Chondrocyte (in vitro differentiated cells): ENCODE measurements at regions not wholly inside any gene's neighbourhood (a gene's known extent, or its start where the extent isn't known, plus 50 kb on each side); places are given as distances from the start of the nearest gene placed in this dataset.
A peak's percentile ranks its signal among the peaks of the same experiment; 100 is the strongest.
"Not testable (repeated sequence)": the region's sequence is repeated elsewhere in the genome, so short reads cannot be mapped to it uniquely, and the experiment has no call there.

Experiments
- DNase-seq: peaks from one replicate; pipeline ENCODE4 v3.0.0; 2021; ENCODE audit warnings: mixed read lengths, low spot score
- H3K27ac Mint-ChIP-seq: one replicate; pipeline ENCODE4 v1.8.0; 2021; ENCODE audit warnings: mild to moderate bottlenecking, moderate library complexity, mixed read lengths; ENCODE audit not compliant: unreplicated experiment
- H3K27me3 Mint-ChIP-seq: 2 replicates; pipeline ENCODE4 v1.8.0; 2021; ENCODE audit warnings: low read depth, mixed read lengths
- H3K36me3 Mint-ChIP-seq: 2 replicates; pipeline ENCODE4 v1.8.0; 2021; ENCODE audit warnings: low read depth, mixed read lengths
- H3K4me1 Mint-ChIP-seq: 2 replicates; pipeline ENCODE4 v1.8.0; 2021; ENCODE audit warnings: low read depth, mild to moderate bottlenecking, mixed read lengths
- H3K4me3 Mint-ChIP-seq: one replicate; pipeline ENCODE4 v1.8.0; 2021; ENCODE audit warnings: mild to moderate bottlenecking, moderate library complexity, mixed read lengths; ENCODE audit not compliant: unreplicated experiment
- H3K9me3 Mint-ChIP-seq: 2 replicates; pipeline ENCODE4 v1.8.0; 2021; ENCODE audit warnings: low read depth, mixed read lengths
- TF ChIP-seq, protein P1 (sequence below): fragments of 200-600 bp; sonication (generic); IDR thresholded peaks from 2 replicates; pipeline ENCODE4 v1.5.0; 2021; ENCODE audit warnings: antibody characterized with exemption, mild to moderate bottlenecking, moderate library complexity

DNA sequence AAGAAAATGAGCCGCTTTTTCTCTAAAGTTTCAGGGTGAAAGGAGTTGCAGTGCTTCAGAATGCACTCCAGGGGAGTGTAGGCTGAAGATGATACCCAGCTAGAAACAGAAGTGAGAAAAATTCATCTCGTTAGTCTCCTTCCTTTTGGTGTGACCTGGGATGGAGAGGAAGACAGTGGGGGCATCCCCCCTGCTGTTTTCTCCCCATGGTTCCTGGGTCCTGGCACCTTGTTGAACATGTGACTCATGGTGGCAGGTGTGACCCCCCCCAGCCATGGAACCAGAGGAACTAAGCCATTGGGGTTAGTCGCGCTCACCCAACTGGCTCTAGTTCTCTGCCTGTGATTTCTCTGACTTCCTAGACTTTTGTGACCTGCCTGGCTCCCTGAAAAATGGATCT, 424.6 kb downstream of the CSNK1G3 start:
- TF ChIP-seq, protein P1, sequence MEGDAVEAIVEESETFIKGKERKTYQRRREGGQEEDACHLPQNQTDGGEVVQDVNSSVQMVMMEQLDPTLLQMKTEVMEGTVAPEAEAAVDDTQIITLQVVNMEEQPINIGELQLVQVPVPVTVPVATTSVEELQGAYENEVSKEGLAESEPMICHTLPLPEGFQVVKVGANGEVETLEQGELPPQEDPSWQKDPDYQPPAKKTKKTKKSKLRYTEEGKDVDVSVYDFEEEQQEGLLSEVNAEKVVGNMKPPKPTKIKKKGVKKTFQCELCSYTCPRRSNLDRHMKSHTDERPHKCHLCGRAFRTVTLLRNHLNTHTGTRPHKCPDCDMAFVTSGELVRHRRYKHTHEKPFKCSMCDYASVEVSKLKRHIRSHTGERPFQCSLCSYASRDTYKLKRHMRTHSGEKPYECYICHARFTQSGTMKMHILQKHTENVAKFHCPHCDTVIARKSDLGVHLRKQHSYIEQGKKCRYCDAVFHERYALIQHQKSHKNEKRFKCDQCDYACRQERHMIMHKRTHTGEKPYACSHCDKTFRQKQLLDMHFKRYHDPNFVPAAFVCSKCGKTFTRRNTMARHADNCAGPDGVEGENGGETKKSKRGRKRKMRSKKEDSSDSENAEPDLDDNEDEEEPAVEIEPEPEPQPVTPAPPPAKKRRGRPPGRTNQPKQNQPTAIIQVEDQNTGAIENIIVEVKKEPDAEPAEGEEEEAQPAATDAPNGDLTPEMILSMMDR, result no peak
- Mint-ChIP-seq H3K4me1 (peaks cover 9% of the 10 kb centered on the region), H3K36me3 (no peaks in the 10 kb centered on the region), H3K27me3 (no peaks in the 10 kb centered on the region), H3K4me3 (no peak overlapping the region), H3K9me3 (peaks cover 17% of the 10 kb centered on the region), H3K27ac (no peak overlapping the region)
- DNase-seq, result no peak

DNA sequence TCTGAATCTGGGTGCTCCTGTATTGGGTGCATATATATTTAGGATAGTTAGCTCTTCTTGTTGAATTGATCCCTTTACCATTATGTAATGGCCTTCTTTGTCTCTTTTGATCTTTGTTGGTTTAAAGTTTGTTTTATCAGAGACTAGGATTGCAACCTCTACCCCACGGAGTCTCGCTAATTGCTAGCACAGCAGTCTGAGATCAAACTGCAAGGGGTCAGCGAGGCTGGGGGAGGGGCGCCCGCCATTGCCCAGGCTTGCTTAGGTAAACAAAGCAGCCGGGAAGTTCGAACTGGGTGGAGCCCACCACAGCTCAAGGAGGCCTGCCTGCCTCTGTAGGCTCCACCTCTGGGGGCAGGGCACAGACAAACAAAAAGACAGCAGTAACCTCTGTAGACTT, 421.8 kb downstream of the CSNK1G3 start:
- not testable (repeated sequence) for H3K27ac Mint-ChIP-seq, H3K4me3 Mint-ChIP-seq, H3K36me3 Mint-ChIP-seq, H3K27me3 Mint-ChIP-seq, H3K4me1 Mint-ChIP-seq, DNase-seq
- peaks cover 14% of the 10 kb centered on the region for H3K9me3 Mint-ChIP-seq

DNA sequence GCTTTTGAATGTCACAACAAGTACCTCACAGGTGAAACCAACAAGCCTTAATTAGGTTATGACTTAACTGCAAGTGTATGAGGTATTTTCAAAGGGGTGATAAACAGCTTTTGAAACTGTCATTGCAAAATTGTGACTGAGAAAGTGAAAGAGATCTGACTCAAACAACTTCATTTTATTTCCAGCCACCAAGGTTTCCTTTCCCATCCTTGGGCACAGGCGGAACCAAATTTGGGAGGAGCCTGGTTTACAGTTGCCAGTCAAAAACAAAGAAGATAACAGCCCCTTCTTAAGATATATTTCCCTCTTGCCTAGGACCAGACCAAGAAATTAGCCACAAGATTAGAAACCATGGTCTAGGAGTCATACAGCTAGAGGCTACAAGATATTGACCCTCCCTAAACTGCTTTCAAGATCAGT, 417.1 kb downstream of the CSNK1G3 start:
- Mint-ChIP-seq H3K9me3 (peaks cover 2% of the 10 kb centered on the region), H3K36me3 (no peaks in the 10 kb centered on the region), H3K27ac (no peak overlapping the region), H3K4me3 (no peak overlapping the region), H3K27me3 (no peaks in the 10 kb centered on the region), H3K4me1 (no peaks in the 10 kb centered on the region)
- TF ChIP-seq, protein P1, result no peak
- DNase-seq, result no peak

DNA sequence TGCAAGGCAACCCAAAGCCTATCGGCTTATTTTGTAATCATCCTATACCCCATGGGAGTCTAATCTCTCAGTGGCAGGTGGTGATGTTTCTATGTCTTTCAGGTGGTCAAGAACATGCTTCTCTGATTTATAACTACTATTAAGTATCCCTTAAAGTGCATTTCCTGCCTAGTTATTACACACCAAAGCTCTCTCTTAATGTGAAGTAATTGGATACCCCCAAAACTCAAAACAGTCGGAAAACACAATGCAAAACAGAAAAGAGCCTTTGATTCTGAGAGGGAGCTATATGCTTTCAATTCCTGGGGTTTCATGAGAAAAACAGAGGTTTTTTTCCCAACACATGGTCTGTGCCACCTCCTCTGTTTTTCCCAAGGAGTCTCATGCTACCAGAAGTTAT, 416.4 kb downstream of the CSNK1G3 start:
- TF ChIP-seq, protein P1, result no peak
- H3K36me3 Mint-ChIP-seq, result no peaks in the 10 kb centered on the region

DNA sequence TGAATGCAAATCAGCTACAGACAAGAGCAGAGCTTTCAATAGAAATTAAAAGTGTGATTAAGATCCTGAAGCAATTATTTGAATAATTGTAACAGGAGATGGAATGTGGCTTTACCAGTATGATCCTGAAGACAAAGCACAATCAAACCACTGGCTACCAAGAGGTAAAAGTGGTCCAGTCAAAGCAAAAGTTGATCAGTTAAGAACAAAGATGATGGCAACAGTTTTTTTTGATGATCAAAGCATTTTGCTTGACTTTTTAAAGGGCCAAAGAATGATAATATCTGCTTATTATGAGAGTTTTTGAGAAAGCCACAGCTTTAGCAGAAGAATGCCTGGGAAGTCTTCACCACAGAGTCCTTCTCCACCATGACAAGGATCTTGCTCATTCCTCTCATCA, 409.2 kb downstream of the CSNK1G3 start:
- no peak overlapping the region for H3K27ac Mint-ChIP-seq
- H3K4me1 Mint-ChIP-seq, result peaks cover 13% of the 10 kb centered on the region
- no peak overlapping the region for H3K4me3 Mint-ChIP-seq
- peaks cover 4% of the 10 kb centered on the region for H3K9me3 Mint-ChIP-seq
- H3K36me3 Mint-ChIP-seq, result peaks cover 1% of the 10 kb centered on the region
- TF ChIP-seq, protein P1, result no peak
- DNase-seq, result no peak
- no peaks in the 10 kb centered on the region for H3K27me3 Mint-ChIP-seq

More for the DNA sequence above, 416.4 kb downstream of the CSNK1G3 start:
- Mint-ChIP-seq H3K27ac (no peak overlapping the region), H3K4me1 (no peaks in the 10 kb centered on the region), H3K4me3 (no peak overlapping the region), H3K9me3 (peaks cover 2% of the 10 kb centered on the region), H3K27me3 (no peaks in the 10 kb centered on the region)
- DNase-seq, result no peak

DNA sequence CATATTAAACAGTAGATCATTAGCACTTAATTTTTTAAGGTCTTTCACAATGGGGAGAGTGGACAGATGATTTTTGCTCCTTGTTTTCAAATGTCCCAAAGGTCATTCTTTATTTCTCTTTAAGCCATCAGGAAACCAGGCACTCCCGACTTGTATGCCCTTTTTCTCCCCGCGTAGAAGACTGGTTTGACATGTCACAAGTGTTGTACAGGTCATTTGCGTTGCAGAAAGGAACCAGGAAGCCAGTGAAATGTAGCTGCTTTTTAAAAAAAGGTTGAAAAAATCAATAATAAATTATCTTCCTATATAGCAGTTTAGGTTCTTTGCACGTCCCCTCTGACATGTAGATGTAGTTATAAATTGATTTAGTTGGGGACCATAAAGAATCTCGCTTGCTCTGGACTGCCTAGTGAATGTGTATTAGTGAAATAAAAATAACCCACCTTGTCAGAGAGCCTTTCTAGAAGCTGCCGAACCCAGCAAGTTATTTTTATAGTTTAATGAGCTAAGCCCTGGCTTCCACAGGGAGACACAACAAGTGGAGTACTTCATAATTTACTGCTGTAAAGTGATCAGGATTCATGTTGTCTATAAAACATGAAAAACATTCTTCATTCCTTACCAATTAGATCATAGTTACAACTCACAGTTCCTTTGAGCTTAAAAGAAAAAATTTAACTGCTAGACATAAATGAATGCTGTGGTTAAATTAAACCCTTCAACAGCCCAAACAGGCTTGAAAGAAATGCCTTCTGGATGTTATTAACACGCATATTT, 404.6 kb downstream of the CSNK1G3 start:
- peaks cover 1% of the 10 kb centered on the region for H3K36me3 Mint-ChIP-seq
- TF ChIP-seq, protein P1, result no peak
- peaks cover 21% of the 10 kb centered on the region for H3K4me1 Mint-ChIP-seq
- H3K27me3 Mint-ChIP-seq, result no peaks in the 10 kb centered on the region
- peaks cover 21% of the 10 kb centered on the region for H3K9me3 Mint-ChIP-seq
- peak overlapping the region; percentile 49 for H3K27ac Mint-ChIP-seq
- H3K4me3 Mint-ChIP-seq, result no peak overlapping the region
- no peak for DNase-seq
